Lung microvascular endothelial cell (primary cell): ENCODE measurements at regions not wholly inside any gene's neighbourhood (a gene's known extent, or its start where the extent isn't known, plus 50 kb on each side); places are given as distances from the start of the nearest gene placed in this dataset.
"Not testable (repeated sequence)": the region's sequence is repeated elsewhere in the genome, so short reads cannot be mapped to it uniquely, and the experiment has no call there.

ENCODE experiments used
- DNase-seq, 2 donors: peaks; one replicate each; pipeline versions ENCODE4 v3.0.0 to v3.0.0-alpha.2; 2010; ENCODE audit warnings: low read depth in 2 of 2

DNA sequence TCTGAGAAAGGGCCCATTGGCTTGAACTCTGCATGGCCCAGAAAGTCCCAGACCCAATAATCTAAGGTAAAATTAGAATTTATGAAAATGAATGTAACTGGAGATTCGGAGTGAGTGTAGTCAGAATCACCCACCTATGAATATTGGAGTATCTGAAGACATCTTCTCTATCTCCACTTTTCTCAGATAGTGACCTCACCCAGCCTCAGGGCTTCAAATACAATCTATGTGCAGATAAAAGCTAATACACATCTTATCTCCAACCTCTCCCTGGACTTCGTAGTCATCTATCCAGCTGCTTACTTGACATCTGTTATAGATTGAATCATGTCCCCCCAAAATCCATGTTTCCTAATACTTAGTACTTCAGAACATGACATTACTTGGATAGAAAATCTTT lies 263.2 kb downstream of the RAD51AP2 start:
- DNase-seq, result no peak

DNA sequence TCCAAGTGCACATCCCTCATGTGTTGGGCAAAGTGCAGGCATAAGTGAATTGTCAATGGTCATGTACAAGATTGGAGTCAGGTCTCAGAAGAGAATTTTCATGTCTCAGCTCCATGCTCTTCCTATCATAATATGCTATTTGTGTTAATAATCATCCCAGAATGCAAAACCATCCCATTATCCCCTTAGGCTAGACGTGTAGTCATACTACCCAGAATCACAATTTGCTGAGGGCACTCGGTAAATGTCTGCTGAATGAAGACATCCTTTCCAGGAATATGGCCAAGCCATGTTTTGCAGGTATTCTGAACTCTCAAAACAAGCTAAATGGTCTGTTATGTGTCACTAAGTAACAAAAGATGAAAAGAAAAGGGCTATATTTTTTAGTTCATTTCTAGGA lies 263.8 kb downstream of the RAD51AP2 start:
- DNase-seq, result no peak

GRCh38 chr2:17252258-17252657 lies 266.0 kb downstream of the RAD51AP2 start:
- no peak for DNase-seq

DNA sequence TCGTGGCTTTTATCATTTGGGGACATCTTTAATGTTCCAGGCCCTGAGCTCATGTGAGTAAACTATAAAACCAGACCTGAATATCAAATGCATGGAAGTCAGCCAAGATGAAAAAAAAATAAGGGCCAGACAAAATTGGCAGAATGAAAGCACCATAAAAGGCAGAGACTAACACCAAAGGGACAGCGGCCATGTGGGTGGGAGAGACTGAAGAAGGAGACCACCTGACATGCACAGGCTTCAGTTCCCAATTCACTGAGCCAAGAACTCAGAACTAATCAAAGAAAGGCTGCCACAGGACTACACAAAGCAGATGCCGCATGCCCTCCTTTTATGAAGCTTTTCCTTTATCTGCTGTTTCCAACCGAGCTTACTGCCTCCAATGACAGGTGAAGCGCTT lies 267.1 kb downstream of the RAD51AP2 start:
- DNase-seq, result no peak

DNA sequence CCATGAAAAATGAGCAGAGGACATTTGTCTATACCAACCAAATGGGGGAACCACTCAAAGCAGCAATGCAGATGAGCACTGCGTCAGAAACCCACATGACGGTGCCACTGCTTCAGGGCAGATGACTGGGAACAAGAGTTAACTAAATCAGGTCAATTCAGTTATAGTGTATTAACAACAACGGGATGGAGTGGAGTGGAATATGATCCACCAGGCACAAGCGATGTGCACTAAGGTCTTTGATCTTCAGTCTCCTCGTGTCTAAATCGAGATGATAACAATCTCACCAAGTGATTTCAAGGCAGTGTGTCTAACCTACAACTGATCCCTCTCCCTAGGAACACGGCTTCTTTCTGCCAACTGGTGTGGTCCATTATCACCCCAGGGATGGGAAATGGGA lies 269.0 kb downstream of the RAD51AP2 start:
- DNase-seq, result no peak

DNA sequence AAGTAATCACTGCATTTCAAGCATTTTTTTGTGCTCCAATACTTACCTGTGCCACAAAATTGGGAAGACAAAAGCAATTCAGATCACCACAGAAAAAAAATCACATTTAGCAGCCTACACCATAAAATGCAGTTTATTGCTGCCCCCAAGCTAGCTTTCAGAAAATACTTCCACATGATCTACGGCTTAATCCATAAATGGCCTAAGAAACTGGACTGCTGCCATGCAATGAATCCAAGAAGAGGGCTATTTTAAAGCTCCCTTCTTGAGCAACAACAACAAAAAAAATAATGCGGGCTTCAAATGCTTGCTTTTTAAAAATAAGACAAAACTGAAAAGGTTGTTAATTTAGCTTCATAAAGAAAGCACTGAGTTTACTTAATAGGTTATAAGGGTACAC lies 272.3 kb downstream of the RAD51AP2 start:
- no peak for DNase-seq

- DNase-seq, result no peak
Measured at GRCh38 chr2:17242813-17243485, 275.3 kb downstream of the RAD51AP2 start.

GRCh38 chr2:17239550-17239949 lies 278.7 kb downstream of the RAD51AP2 start:
- no peak for DNase-seq

DNA sequence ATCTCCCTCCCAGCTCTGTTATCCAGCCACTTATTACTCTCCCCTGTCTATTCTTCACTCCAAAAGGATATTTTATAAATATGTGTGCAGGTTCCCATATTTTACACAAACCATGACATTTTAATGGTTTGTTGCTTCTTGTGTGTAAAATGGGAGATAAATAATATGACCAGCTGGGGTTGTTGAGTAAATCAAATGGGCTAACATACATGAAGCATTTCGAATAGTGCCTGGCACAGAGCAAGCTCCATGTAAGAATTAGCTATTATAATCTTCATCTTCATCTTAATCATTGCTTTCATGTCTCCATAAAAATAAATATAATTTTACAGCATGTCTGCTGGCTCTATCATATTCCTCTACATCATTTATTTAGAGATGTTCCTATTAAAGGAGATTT lies 283.1 kb downstream of the RAD51AP2 start:
- DNase-seq, result no peak

DNA sequence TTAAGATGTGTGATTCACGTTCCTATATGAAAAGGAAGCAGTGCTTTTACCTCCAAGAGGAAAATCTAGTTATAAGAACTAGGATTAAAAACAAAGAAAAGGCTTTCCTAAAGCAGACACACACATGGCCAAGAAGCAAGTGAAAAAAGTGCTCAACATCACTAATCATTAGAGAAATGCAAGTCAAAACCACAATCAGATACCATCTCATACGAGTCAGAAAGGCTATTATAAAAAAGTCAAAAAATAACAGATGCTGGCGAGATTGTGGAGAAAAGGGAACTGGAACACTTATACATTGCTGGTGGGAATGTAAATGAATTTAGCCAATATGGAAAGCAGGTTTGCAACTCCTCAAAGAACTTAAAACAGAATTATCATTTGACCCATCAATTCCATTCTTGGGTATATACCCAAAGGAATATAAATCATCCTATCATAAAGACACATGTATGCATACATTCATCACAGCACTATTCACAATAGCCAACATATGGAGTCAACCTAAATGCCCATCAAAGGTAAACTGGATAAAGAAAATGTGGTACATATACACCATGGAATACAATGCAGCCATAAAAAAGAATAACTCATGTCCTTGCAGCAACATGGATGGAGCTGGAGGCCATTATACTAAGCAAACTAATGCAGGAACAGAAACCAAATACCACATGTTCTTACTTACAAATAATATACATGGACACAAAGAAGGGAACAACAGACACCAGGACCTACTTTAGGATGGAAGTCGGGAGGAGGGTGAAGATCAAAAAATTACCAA lies 285.3 kb downstream of the RAD51AP2 start:
- DNase-seq, result no peak

DNA sequence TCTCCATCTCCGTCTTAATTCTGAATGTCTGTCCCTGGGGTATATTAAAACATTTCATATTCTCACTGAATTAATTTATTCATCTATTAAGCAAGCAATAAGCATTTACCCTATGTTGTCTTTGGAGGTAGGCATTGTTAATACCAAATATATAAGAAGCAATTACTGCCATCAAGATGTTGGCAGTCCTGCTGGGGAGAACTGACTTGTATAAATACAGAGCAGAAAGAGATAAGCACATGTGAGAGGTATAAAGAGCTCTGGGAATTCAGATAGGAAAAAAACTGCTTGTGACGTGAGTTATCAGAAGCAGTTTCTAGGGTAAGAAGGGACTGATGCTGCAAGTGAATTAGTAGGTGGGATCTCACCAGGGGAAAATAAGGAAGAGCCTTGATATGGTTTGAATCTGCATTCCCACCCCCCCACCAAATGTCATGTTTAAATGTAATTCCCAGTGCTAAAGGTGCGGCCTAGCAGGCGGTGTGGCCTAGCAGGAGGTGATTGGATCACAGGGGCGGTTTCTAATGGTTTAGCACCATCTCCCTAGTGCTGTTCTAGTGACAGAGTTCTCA lies 286.8 kb downstream of the RAD51AP2 start:
- no peak for DNase-seq

DNA sequence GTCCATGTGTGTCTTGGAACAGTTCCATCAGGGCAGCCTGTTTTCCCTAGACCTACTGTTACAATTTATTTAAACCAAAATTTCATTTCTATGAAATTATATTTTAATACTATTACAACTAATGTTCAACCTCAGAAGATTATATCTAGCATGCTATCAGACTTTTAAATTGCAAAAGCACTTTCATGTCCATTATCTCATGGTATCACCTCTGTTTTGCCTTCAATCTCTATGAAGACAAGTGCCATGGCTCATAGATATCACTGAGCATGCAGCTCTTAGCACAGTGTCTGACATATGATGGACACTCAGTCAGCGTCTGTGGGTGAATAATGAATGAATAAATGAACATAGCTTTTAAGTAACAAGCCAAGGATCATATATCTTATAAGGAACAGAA lies 288.8 kb downstream of the RAD51AP2 start:
- DNase-seq, result no peak

- DNase-seq, result no peak
Measured at GRCh38 chr2:17228461-17228860, 289.8 kb downstream of the RAD51AP2 start.

DNA sequence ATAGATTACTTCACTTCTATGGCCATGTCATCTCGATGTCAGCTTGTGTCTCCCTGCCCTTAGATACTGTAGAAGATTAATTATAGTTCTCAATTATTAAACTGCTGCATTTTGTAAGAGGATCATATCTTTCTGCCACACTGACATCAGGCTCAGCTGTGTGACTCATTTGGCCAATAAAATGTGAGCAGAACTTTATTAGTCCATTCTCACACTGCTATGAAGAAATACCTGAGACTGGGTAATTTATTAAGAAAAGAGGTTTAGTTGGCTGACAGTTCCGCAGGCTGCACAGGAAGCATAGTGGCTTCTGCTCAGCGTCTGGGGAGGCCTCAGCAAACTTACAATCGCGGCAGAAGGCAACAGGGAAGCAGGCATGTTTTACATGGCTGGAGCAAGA lies 290.4 kb downstream of the RAD51AP2 start:
- no peak for DNase-seq

GRCh38 chr2:17226941-17227490 lies 291.2 kb downstream of the RAD51AP2 start:
- DNase-seq, result no peak

DNA sequence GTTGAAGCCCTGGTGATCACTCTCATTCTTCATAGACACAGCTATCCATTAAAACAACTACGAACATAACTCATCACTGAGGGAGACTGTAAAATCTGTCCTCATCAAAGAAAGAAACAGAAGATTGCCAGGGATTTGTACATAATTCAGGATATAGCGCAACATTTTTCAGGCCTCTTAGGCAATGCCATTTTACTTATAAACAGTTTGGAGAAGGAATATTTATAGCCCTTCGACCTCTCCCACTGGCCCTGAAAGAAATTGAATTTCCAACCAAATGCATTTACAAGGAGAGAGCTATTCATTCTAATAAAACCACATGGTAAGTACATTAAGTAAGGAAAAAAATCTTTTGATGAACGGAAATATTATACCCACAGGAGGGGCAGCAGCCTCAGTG lies 295.0 kb downstream of the RAD51AP2 start:
- no peak for DNase-seq

GRCh38 chr2:17208511-17208910 lies 309.7 kb downstream of the RAD51AP2 start:
- no peak for DNase-seq

DNA sequence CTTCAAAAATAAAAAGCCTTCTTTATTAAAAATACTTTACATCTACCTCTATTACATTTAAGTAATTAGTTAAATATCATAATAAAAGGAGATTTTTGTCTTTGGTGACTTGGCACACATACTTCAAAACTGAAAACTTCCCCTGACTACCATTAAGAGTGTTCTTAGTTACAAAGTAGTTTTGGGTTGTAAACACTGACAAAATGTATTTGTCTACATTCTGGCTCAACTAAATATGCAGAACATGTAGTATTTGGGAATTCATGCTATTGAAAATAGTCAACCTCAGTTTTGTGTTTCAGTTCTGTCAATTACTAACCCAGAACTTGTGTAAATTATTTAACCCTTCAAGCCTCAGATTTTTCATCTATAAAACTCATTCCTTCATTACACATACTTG lies 311.5 kb downstream of the RAD51AP2 start:
- DNase-seq, result no peak

DNA sequence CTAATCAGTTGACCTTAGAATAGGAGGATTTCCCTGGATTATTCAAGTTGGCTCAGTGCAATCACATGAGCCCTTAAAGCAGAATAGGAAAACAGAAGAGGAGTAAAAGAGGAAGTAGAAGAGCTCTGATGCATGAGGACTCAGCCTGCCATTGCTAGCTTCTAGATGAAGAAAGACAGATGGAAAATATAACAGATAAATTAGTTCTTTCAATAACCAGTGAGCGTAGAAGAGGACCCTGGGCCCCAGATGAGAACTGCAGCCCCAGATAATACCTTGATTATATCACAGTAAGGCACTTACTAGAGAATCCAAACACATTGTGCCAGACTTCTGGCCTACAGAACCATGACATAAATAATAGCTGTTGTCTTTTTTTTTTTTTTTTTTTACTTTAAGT lies 314.0 kb downstream of the RAD51AP2 start:
- not testable (repeated sequence) for DNase-seq

GRCh38 chr2:17202628-17203027 lies 315.6 kb downstream of the RAD51AP2 start:
- DNase-seq, result not testable (repeated sequence)

DNA sequence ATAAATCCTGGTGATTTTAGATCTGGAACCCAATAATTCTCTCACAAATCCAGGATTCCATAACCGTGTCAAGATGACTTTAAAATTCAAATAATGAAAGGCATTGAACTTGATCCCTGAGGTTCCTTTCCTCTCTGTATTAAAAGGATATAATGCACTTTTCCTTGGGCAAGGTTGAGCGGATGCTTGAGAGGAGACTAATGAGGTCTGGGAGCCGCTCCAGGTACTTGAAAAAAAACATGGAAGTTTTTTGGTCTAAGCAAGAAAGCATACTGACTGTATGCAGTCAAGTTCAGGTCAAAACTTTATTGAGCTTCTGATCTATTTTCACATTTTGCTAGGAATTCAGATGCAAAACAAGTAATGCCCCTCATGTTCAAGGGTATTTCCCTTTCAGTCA lies 318.5 kb downstream of the RAD51AP2 start:
- DNase-seq, result no peak

DNA sequence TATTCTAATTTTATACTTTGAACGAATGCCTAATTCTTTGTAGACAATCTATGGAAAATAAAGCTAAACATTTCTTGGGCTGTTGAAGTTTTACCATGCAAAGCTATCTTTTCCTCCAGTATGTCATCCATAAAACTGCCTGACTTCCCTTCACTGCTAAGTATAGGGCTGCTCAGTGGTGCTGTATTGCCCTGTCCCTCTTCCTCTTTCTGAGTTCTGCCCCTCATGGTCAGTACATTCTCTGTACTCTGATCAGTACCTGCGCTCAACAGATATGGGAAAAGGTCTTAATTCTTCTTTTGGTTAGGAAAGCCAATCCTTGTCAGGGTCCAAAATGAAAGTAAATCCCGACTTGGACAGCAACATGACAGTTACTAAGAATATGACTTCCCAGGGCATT lies 321.9 kb downstream of the RAD51AP2 start:
- DNase-seq, result no peak

- no peak for DNase-seq
Measured at GRCh38 chr2:17195016-17195415, 323.2 kb downstream of the RAD51AP2 start.
